ENCODE measurements at regions not wholly inside any gene's neighbourhood (a gene's known extent, or its start where the extent isn't known, plus 50 kb on each side); places are given as distances from the start of the nearest gene placed in this dataset.

DNA sequence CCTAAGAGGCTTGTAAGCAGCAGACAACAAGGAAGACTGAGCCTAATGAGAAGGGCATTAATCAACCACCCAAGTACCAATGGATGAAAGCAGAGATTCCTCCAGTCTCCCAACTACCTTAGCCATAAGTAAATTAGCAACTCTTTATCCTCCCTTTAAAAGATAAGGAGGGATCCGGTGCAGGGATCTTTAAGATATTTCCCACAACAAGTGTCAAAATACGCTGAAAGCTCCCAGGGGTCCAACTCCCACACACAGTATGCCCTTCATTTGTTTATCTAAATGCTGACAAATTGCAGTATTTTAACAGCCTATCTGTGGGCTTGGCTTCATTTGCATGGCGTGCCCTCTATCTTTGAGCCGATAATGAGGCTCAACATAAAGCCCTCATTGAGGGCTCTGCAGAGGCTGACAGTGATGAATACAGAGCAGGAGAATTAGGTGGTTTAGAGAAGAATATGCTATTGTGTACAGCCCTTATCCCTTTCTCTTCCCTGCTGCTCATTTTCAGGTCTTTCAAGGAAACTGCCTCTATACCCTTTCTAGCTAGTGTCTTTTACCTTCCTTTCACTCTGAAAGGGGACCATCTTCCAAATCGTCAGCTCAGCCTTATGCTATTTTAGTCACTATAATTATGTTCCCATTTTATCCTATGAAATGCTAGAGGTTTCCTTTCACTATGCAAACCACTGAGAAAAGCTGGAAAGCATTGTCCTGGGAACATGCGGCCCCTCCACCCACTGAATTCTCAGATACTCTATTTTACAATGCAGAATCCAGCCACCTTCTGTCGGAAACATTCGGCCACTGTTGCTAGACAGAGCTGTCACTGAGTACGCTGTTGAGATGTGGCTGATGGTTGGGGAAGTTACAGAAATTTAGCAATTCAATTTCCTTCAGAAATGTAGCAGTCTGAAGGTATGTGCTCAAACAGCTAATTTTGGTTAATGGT lies 575.2 kb upstream of the JAG1 start (continued):
- TF ChIP-seq ZFP62 (CRISPR knock-in tag; IDR thresholded peaks at IDR 0.05) (no peak), KDM2A (CRISPR knock-in tag; IDR thresholded peaks at IDR 0.05; ENCODE audit: borderline replicate concordance, low read depth) (no peak)

DNA sequence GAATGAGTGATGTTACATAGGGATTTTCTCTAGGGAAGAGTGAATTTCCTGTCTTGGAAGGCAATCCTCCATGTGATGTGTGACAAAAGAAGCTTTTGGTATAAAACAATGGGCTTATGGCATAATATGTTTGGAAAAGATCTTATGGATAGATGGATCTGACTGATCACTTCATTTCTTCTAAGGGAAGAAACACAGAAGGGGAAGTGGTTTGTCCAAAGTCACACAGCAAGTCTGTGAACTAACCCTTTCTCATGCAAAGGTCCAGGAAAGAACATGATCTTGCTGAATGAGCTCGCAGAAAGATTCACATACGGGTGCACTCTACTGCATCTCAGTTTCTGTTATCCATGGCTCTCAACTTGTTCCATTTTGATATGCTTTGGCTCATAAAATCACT lies 575.9 kb upstream of the JAG1 start:
- WGBS (ENCODE audit: low lambda C conversion rate), result 34% methylated on average over 2 of the region's 2 CpGs
- H3K4me3 ChIP-seq (replicated peaks in 1 of 3; ENCODE audit: insufficient read depth in 1 of 3, low read depth in 2 of 3, low read length in 3 of 3), result no peak overlapping the region
- H3K27me3 ChIP-seq (ENCODE audit: control insufficient read depth in 1 of 2, insufficient read depth in 2 of 2, low read length in 2 of 2), result peaks cover 0 to 28% of the 10 kb centered on the region in 2 experiments; a peak in 2 of 5 replicates
- H3K9me3 ChIP-seq (ENCODE audit: low read length), result peaks cover 6% of the 10 kb centered on the region
- no peaks in the 10 kb centered on the region for H3K79me2 ChIP-seq (ENCODE audit: insufficient read depth, low read length)
- no peak for DNase-seq (ENCODE audit: low spot score)
- no peak for FAIRE-seq
- TF ChIP-seq, protein P1, sequence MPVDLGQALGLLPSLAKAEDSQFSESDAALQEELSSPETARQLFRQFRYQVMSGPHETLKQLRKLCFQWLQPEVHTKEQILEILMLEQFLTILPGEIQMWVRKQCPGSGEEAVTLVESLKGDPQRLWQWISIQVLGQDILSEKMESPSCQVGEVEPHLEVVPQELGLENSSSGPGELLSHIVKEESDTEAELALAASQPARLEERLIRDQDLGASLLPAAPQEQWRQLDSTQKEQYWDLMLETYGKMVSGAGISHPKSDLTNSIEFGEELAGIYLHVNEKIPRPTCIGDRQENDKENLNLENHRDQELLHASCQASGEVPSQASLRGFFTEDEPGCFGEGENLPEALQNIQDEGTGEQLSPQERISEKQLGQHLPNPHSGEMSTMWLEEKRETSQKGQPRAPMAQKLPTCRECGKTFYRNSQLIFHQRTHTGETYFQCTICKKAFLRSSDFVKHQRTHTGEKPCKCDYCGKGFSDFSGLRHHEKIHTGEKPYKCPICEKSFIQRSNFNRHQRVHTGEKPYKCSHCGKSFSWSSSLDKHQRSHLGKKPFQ (CRISPR knock-in tag; IDR thresholded peaks at IDR 0.05; ENCODE audit: insufficient replicate concordance), result no peak
- TF ChIP-seq SNRNP70 (IDR thresholded peaks at IDR 0.05; ENCODE audit: low read depth, low read length) (no peak), ZNF143 (CRISPR knock-in tag; IDR thresholded peaks at IDR 0.05) (no peak), MAFF (IDR thresholded peaks at IDR 0.05; ENCODE audit: low read depth, low read length) (no peak), RFXANK (CRISPR knock-in tag; IDR thresholded peaks at IDR 0.05) (no peak), KMT2B (CRISPR knock-in tag; IDR thresholded peaks at IDR 0.05) (no peak), RBFOX2 (IDR thresholded peaks at IDR 0.05; ENCODE audit: low read depth, low read length) (no peak), ZNF780A (CRISPR knock-in tag; IDR thresholded peaks at IDR 0.05) (no peak), ZZZ3 (CRISPR knock-in tag; IDR thresholded peaks at IDR 0.05; ENCODE audit: borderline replicate concordance) (no peak), POGZ (CRISPR knock-in tag; IDR thresholded peaks at IDR 0.05) (no peak), ZSCAN31 (CRISPR knock-in tag; IDR thresholded peaks at IDR 0.05; ENCODE audit: low read depth) (no peak)
- TF ChIP-seq, protein P2, sequence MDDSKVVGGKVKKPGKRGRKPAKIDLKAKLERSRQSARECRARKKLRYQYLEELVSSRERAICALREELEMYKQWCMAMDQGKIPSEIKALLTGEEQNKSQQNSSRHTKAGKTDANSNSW (CRISPR knock-in tag; IDR thresholded peaks at IDR 0.05; ENCODE audit: borderline replicate concordance), result no peak
- intact Hi-C loops (cut with micrococcal nuclease; ENCODE audit: unreplicated experiment), result no loop called here
- no peak overlapping the region for H3K9ac ChIP-seq (ENCODE audit: insufficient read depth, low read depth, low read length)
- ATAC-seq, result no peak
- no peak overlapping the region for H3K4me2 ChIP-seq (ENCODE audit: low read depth, low read length)
- ChIA-PET POLR2A (no interaction called here), CTCF (ENCODE audit: low intra/inter-chr PET ratio, low total read pairs) (no interaction called here)
- H2AFZ ChIP-seq (ENCODE audit: low read length), result no peak overlapping the region
- H3K27ac ChIP-seq (ENCODE audit: extremely low read length, insufficient read depth, low read length), result no peak overlapping the region
- BruUV-seq (replicated peaks), result no TSS peak
- no peaks in the 10 kb centered on the region for H3K36me3 ChIP-seq (replicated peaks in 1 of 2; ENCODE audit: control insufficient read depth in 1 of 2, insufficient read depth in 2 of 2, low read length in 2 of 2)
- peaks cover 9% of the 10 kb centered on the region; the same call in 1 of the 2 replicates for H3K4me1 ChIP-seq (ENCODE audit: insufficient read depth, low read length)
- in situ Hi-C loops (cut with HindIII; ENCODE audit: extremely low pct_ligation_motif_present, low pct_unique_long_range_greater_than_20kb), result no loop called here
- no peaks in the 10 kb centered on the region for H4K20me1 ChIP-seq (ENCODE audit: insufficient read depth, low read length)
